ENCODE measurements at regions not wholly inside any gene's neighbourhood (a gene's known extent, or its start where the extent isn't known, plus 50 kb on each side); places are given as distances from the start of the nearest gene placed in this dataset.

- POLR2A ChIA-PET (ENCODE audit: low non-redundant PET) = no interaction called here
- DNase-seq (ENCODE audit: low spot score) = no peak
- CTCF ChIA-PET = no interaction called here
- no peak for TF ChIP-seq CTCF (conservative IDR thresholded peaks at IDR 0.05; ENCODE audit: low read depth)
- H3K27ac ChIP-seq = no peak overlapping the region
Observed at GRCh38 chr16:87219287-87219909, 97.8 kb downstream of the C16orf95 start.

- ChIA-PET POLR2A (ENCODE audit: low non-redundant PET) (no interaction called here), CTCF (no interaction called here)
- DNase-seq (ENCODE audit: low spot score) = no peak
- no peak overlapping the region for H3K27ac ChIP-seq
- TF ChIP-seq CTCF (conservative IDR thresholded peaks at IDR 0.05; ENCODE audit: low read depth) = no peak
Observed at GRCh38 chr16:87221633-87222032, 95.6 kb downstream of the C16orf95 start.

- no peak for TF ChIP-seq CTCF (conservative IDR thresholded peaks at IDR 0.05; ENCODE audit: low read depth)
- ChIA-PET POLR2A (ENCODE audit: low non-redundant PET) (no interaction called here), CTCF (no interaction called here)
- no peak for DNase-seq (ENCODE audit: low spot score)
- H3K27ac ChIP-seq = no peak overlapping the region
Observed at GRCh38 chr16:87222335-87222734, 94.9 kb downstream of the C16orf95 start.

- H3K27ac ChIP-seq = no peak overlapping the region
- POLR2A ChIA-PET (ENCODE audit: low non-redundant PET) = no interaction called here
- no peak for TF ChIP-seq CTCF (conservative IDR thresholded peaks at IDR 0.05; ENCODE audit: low read depth)
Observed at GRCh38 chr16:87223656-87224248, 93.4 kb downstream of the C16orf95 start.

GRCh38 chr16:87226926-87227295, 90.3 kb downstream of the C16orf95 start:
- ChIA-PET CTCF (interaction anchor here (0.6 to 0.7 kb wide), 2 partner anchors 95 to 386 kb away, joined by 3 read pairs; no protein-coding TSS in a partner anchor), POLR2A (ENCODE audit: low non-redundant PET) (no interaction called here)
- DNase-seq (ENCODE audit: low spot score) = no peak
- no peak for TF ChIP-seq CTCF (conservative IDR thresholded peaks at IDR 0.05; ENCODE audit: low read depth)
- H3K27ac ChIP-seq = no peak overlapping the region

More at GRCh38 chr16:87223656-87224248, 93.4 kb downstream of the C16orf95 start:
- no peak for DNase-seq (ENCODE audit: low spot score)
- CTCF ChIA-PET = interaction anchor here (0.5 kb wide), 1 partner anchor 309 kb away, joined by 3 read pairs; no protein-coding TSS in a partner anchor

- ChIA-PET CTCF (interaction anchor here (0.6 to 0.7 kb wide), 2 partner anchors 95 to 387 kb away, joined by 3 read pairs; no protein-coding TSS in a partner anchor), POLR2A (ENCODE audit: low non-redundant PET) (no interaction called here)
- no peak for TF ChIP-seq CTCF (conservative IDR thresholded peaks at IDR 0.05; ENCODE audit: low read depth)
- H3K27ac ChIP-seq = no peak overlapping the region
- DNase-seq (ENCODE audit: low spot score) = no peak
Observed at GRCh38 chr16:87227296-87227951, 89.8 kb downstream of the C16orf95 start.

Measured in RWPE1 (cell line).